Astrocyte of the cerebellum (primary cell): ENCODE measurements at regions not wholly inside any gene's neighbourhood (a gene's known extent, or its start where the extent isn't known, plus 50 kb on each side); places are given as distances from the start of the nearest gene placed in this dataset.
"Not testable (repeated sequence)": the region's sequence is repeated elsewhere in the genome, so short reads cannot be mapped to it uniquely, and the experiment has no call there.

Experiments
- DNase-seq: peaks from one replicate; pipeline ENCODE4 v3.0.0-alpha.2; 2011; ENCODE audit warnings: low read depth
- H3K4me3 ChIP-seq: 2 replicates; pipeline ENCODE4 v1.5.1; 2011; ENCODE audit warnings: mild to moderate bottlenecking, low read depth, low read length, moderate library complexity
- CTCF ChIP-seq: IDR thresholded peaks from 2 replicates; pipeline ENCODE4 v1.5.1; 2012; ENCODE audit warnings: low read length, low read depth, moderate library complexity, mild to moderate bottlenecking; ENCODE audit errors: missing control alignments
- in situ Hi-C: cut with HindIII; loops from 2 replicates; pipeline ENCODE4 v1.10.0; 2017; ENCODE audit warnings: low sequenced_read_pairs

- H3K4me3 ChIP-seq: no peak overlapping the region
- in situ Hi-C loops: no loop called here
- no peak for TF ChIP-seq CTCF
- DNase-seq: no peak
These were observed 277.7 kb upstream of the ZNF507 start for GRCh38 chr19:32067685-32068084.

GRCh38 chr19:32068793-32069192, 276.6 kb upstream of the ZNF507 start:
- DNase-seq: no peak
- no peak overlapping the region for H3K4me3 ChIP-seq
- in situ Hi-C loops: no loop called here
- no peak for TF ChIP-seq CTCF

- in situ Hi-C loops: no loop called here
- no peak for DNase-seq
- no peak overlapping the region for H3K4me3 ChIP-seq
- TF ChIP-seq CTCF: no peak
These were observed 275.3 kb upstream of the ZNF507 start for GRCh38 chr19:32070101-32070500.

GRCh38 chr19:32082028-32082427, 263.4 kb upstream of the ZNF507 start:
- no peak overlapping the region for H3K4me3 ChIP-seq
- TF ChIP-seq CTCF: no peak
- no peak for DNase-seq
- in situ Hi-C loops: no loop called here

- in situ Hi-C loops, H3K4me3 ChIP-seq, DNase-seq: not testable (repeated sequence)
These were observed 260.6 kb upstream of the ZNF507 start for GRCh38 chr19:32084756-32085363.

- in situ Hi-C loops: no loop called here
- H3K4me3 ChIP-seq: no peak overlapping the region
- TF ChIP-seq CTCF: no peak
- DNase-seq: no peak
These were observed 254.2 kb upstream of the ZNF507 start for GRCh38 chr19:32091241-32091640.

GRCh38 chr19:32097011-32097410, 248.4 kb upstream of the ZNF507 start:
- no peak for TF ChIP-seq CTCF
- in situ Hi-C loops: no loop called here
- H3K4me3 ChIP-seq: no peak overlapping the region
- DNase-seq: no peak
